OCI-LY7 (cell line): ENCODE measurements at regions not wholly inside any gene's neighbourhood (a gene's known extent, or its start where the extent isn't known, plus 50 kb on each side); places are given as distances from the start of the nearest gene placed in this dataset.

Experiments used
- BruUV-seq: library from RNA; stranded (reverse); fragments of 400-500 nt; replicated peaks from 2 replicates; lab custom pipeline; 2021; lab: Mats Ljungman, UMichigan
- CTCF ChIA-PET: fragments of 300-600 bp; sonication (Branson Sonifier 250); formaldehyde crosslinking; loops from one replicate; lab custom pipeline; 2022; ENCODE audit warnings: antibody characterized with exemption; ENCODE audit not compliant: unreplicated experiment; lab: Charles Lee
- POLR2A ChIA-PET: fragments of 300-600 bp; sonication (Branson Sonifier 250); formaldehyde crosslinking; loops from one replicate; lab custom pipeline; 2022; ENCODE audit warnings: antibody characterized with exemption; lab: Charles Lee
- DNase-seq: peaks from one replicate; pipeline ENCODE4 v3.0.0-alpha.2; 2015; ENCODE audit warnings: low spot score
- H2AFZ ChIP-seq: fragments of 200-600 bp; sonication (generic), shearing (Covaris generic); 2 replicates; pipeline ENCODE4 v1.6.1; 2014; ENCODE audit warnings: mild to moderate bottlenecking, antibody characterized with exemption, low read length, moderate library complexity
- H3K27ac ChIP-seq: fragments of 200-600 bp; sonication (generic); 2 replicates; pipeline ENCODE4 v1.5.1; 2014; ENCODE audit warnings: mixed run types, low read depth, mild to moderate bottlenecking, moderate library complexity, low read length, inconsistent platforms; ENCODE audit not compliant: poor library complexity, severe bottlenecking
- H3K36me3 ChIP-seq: fragments of 200-600 bp; sonication (generic); 2 replicates; pipeline ENCODE4 v1.6.1; 2014; ENCODE audit warnings: mild to moderate bottlenecking, antibody characterized with exemption, low read length, moderate library complexity, mixed read lengths; ENCODE audit not compliant: insufficient read depth
- H3K4me1 ChIP-seq: fragments of 200-600 bp; sonication (generic); 2 replicates; pipeline ENCODE4 v1.5.1; 2014; ENCODE audit warnings: mild to moderate bottlenecking, low read length; ENCODE audit not compliant: insufficient read depth, poor library complexity, severe bottlenecking
- H3K4me2 ChIP-seq: fragments of 200-600 bp; sonication (generic); 2 replicates; pipeline ENCODE4 v1.6.1; 2014; ENCODE audit warnings: mild to moderate bottlenecking, low read length
- H3K4me3 ChIP-seq: fragments of 200-600 bp; sonication (generic); 2 replicates; pipeline ENCODE4 v1.5.1; 2014; ENCODE audit warnings: mild to moderate bottlenecking, low read depth, low read length; ENCODE audit not compliant: poor library complexity, severe bottlenecking
- H3K79me2 ChIP-seq: fragments of 200-600 bp; sonication (generic); 2 replicates; pipeline ENCODE4 v1.6.1; 2016; ENCODE audit warnings: low read depth, mild to moderate bottlenecking, low read length, moderate library complexity, mixed read lengths; ENCODE audit not compliant: insufficient read depth
- H3K9me2 ChIP-seq: fragments of 200-600 bp; sonication (generic); 2 replicates; pipeline ENCODE4 v1.6.1; 2016; ENCODE audit warnings: mild to moderate bottlenecking, low read length, mixed read lengths; ENCODE audit not compliant: insufficient read depth
- H3K9me3 ChIP-seq: fragments of 200-600 bp; sonication (generic); 2 replicates; pipeline ENCODE4 v1.6.1; 2014; ENCODE audit warnings: mild to moderate bottlenecking, mixed run types, low read length, mixed read lengths
- H4K20me1 ChIP-seq: fragments of 200-600 bp; sonication (generic); 2 replicates; pipeline ENCODE4 v1.6.1; 2014; ENCODE audit warnings: mild to moderate bottlenecking, antibody characterized with exemption, low read length, moderate library complexity, mixed read lengths; ENCODE audit not compliant: insufficient read depth
- CTCF ChIP-seq: fragments of 200-600 bp; sonication (generic); conservative IDR thresholded peaks from 2 replicates; pipeline ENCODE4 v1.5.1; 2014; ENCODE audit warnings: mild to moderate bottlenecking, antibody characterized with exemption, low read length, moderate library complexity, mixed read lengths
- EZH2phosphoT487 ChIP-seq: fragments of 200-600 bp; sonication (generic); IDR thresholded peaks from 2 replicates; pipeline ENCODE4 v1.6.1; 2018; ENCODE audit warnings: low read depth, borderline replicate concordance, mild to moderate bottlenecking, mixed run types, antibody characterized with exemption, low read length, moderate library complexity, mixed read lengths
- intact Hi-C: fragments of 100-400 bp; cut with micrococcal nuclease; formaldehyde crosslinking; loops from one replicate; pipeline ENCODE4 v1.10.0; 2022; ENCODE audit not compliant: unreplicated experiment

- Histone ChIP-seq H3K79me2 (no peaks in the 10 kb centered on the region), H3K36me3 (no peaks in the 10 kb centered on the region), H3K4me2 (no peak overlapping the region), H3K27ac (no peak overlapping the region), H2AFZ (no peak overlapping the region), H3K4me1 (no peaks in the 10 kb centered on the region), H3K9me2 (no peaks in the 10 kb centered on the region), H3K9me3 (no peaks in the 10 kb centered on the region), H4K20me1 (no peaks in the 10 kb centered on the region), H3K4me3 (no peak overlapping the region)
- no peak for DNase-seq
- intact Hi-C loops: no loop called here
- TF ChIP-seq CTCF (no peak), EZH2phosphoT487 (no peak)
- ChIA-PET CTCF (no interaction called here), POLR2A (interaction anchor here (0.9 to 1.1 kb wide), 2 partner anchors 9 to 11 kb away, joined by 3 to 4 read pairs; no protein-coding TSS in a partner anchor)
- BruUV-seq: no TSS peak
These were observed 781.7 kb upstream of the GHITM start for GRCh38 chr10:83357627-83358026.

- DNase-seq: no peak
- H4K20me1 ChIP-seq: no peaks in the 10 kb centered on the region
- H2AFZ ChIP-seq: no peak overlapping the region
- H3K9me2 ChIP-seq: no peaks in the 10 kb centered on the region
- H3K4me1 ChIP-seq: no peaks in the 10 kb centered on the region
- no TSS peak for BruUV-seq
- H3K4me3 ChIP-seq: no peak overlapping the region
- no peak overlapping the region for H3K4me2 ChIP-seq
- H3K9me3 ChIP-seq: no peaks in the 10 kb centered on the region
- H3K36me3 ChIP-seq: no peaks in the 10 kb centered on the region
- no peak for TF ChIP-seq EZH2phosphoT487
- TF ChIP-seq CTCF: no peak
- intact Hi-C loops: no loop called here
- no peak overlapping the region for H3K27ac ChIP-seq
- ChIA-PET CTCF (no interaction called here), POLR2A (interaction anchor here (0.6 to 2.0 kb wide), 4 partner anchors 11 to 35 kb away, joined by 3 to 6 read pairs (median 3); no protein-coding TSS in a partner anchor)
- H3K79me2 ChIP-seq: no peaks in the 10 kb centered on the region
These were observed 772.3 kb upstream of the GHITM start for GRCh38 chr10:83367036-83367435.

- no TSS peak for BruUV-seq
- CTCF ChIA-PET: no interaction called here
These were observed 767.4 kb upstream of the GHITM start for GRCh38 chr10:83371696-83372490.

More at GRCh38 chr10:83371696-83372490, 767.4 kb upstream of the GHITM start:
- intact Hi-C loops: no loop called here
- no peak overlapping the region for H3K27ac ChIP-seq
- no peak overlapping the region for H2AFZ ChIP-seq
- H3K79me2 ChIP-seq: no peaks in the 10 kb centered on the region
- H3K9me3 ChIP-seq: no peaks in the 10 kb centered on the region
- TF ChIP-seq CTCF (no peak), EZH2phosphoT487 (no peak)
- no peak overlapping the region for H3K4me3 ChIP-seq
- no peaks in the 10 kb centered on the region for H3K36me3 ChIP-seq
- POLR2A ChIA-PET: no interaction called here
- no peaks in the 10 kb centered on the region for H4K20me1 ChIP-seq
- no peak overlapping the region for H3K4me2 ChIP-seq
- no peaks in the 10 kb centered on the region for H3K4me1 ChIP-seq
- no peak for DNase-seq
- H3K9me2 ChIP-seq: no peaks in the 10 kb centered on the region
